Epithelial cell of proximal tubule (primary cell): ENCODE measurements at regions not wholly inside any gene's neighbourhood (a gene's known extent, or its start where the extent isn't known, plus 50 kb on each side); places are given as distances from the start of the nearest gene placed in this dataset.

Experiments
- DNase-seq: peaks from one replicate; pipeline ENCODE4 v3.0.0-alpha.2; 2011; ENCODE audit warnings: low read depth
- H3K4me3 ChIP-seq: 2 replicates; pipeline ENCODE4 v1.5.1; 2011; ENCODE audit warnings: low read depth, mild to moderate bottlenecking, low read length
- CTCF ChIP-seq: conservative IDR thresholded peaks from 2 replicates; pipeline ENCODE4 v1.5.1; 2012; ENCODE audit warnings: low read depth, mild to moderate bottlenecking, low read length

GRCh38 chr3:99355465-99355864 is 282.9 kb upstream of the COL8A1 start:
- no peak for TF ChIP-seq CTCF
- no peak for DNase-seq
- no peak overlapping the region for H3K4me3 ChIP-seq

DNA sequence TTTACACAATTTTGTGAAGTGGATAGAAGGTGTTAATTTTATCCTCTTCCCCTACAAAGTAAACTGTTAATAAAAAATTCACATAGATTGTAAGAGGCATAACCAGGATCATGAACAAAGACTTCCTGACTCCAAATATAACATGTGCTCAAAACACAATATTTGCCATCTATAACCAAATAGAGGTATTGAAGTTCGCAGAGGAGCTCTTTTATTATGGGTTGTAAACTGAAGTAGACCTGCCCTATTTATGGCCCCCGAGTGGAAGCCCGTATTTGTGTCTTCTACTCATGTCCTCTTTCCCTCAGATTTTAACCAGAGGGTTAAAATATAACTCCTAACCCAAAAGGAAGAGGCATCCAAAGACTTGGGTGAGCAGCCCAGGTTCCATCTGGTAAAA is 285.6 kb upstream of the COL8A1 start:
- no peak for DNase-seq
- TF ChIP-seq CTCF, result no peak

DNA sequence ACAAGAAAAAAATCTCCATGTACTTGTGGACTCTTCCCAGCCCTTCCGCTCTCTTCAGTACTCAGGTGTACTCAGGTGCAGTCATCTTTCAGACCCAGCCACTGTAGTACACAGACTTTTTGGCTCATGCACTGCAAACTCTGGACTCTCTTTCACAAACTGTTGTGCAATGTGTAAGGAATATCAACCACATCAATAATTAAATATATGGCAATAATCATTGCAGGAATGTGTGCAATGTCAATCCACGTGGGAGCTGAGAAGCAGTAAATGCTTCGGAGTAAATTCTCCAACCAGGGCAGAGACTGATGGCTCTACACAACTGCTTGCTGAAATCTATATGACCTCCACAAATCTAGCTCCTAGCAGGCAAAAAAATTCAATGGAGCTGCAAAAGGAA is 287.3 kb upstream of the COL8A1 start:
- no peak for DNase-seq
- TF ChIP-seq CTCF, result no peak
- no peak overlapping the region for H3K4me3 ChIP-seq

More for the DNA sequence above, 285.6 kb upstream of the COL8A1 start:
- H3K4me3 ChIP-seq, result no peak overlapping the region

DNA sequence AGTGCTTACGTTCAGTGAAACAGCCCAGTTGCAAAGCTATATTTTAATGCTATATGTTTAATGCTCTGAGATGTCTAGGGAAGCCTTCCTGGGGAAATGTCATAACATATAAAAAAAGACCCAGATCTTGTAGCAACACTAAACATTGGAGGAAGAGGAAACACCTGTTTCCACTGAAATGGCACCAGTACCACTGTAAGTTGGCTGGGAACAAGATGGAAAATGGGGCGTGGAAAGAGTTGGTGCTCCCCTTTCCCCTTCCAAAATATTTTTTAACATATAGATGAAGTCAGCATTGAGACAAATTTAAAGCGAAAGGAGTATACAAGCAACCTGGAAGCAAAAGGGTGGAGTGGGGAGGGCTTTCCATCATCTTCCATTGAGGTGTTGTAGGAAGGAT is 289.9 kb upstream of the COL8A1 start:
- H3K4me3 ChIP-seq, result no peak overlapping the region
- no peak for DNase-seq
- TF ChIP-seq CTCF, result no peak

GRCh38 chr3:99344216-99344615 is 294.2 kb upstream of the COL8A1 start:
- no peak for TF ChIP-seq CTCF
- no peak overlapping the region for H3K4me3 ChIP-seq
- no peak for DNase-seq

DNA sequence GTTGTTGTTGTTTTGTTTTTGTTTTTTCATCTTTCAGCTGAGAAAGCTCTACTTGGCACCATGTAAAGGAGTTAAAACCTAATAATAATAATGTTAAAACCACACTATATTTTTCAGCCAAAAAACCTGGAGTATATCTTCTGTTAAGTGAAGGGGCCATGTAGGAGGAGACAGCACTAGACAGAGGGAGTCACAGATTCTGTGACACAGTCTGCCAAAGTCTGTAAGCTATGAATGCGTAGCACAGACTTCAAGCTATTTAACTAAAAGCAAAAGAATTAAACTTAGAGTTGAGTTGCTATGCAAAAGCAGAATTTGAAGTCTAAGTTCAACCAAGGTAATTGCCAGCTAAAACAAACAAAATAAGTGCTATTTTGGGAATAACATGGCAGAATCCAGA is 296.0 kb upstream of the COL8A1 start:
- TF ChIP-seq CTCF, result no peak
- no peak overlapping the region for H3K4me3 ChIP-seq

DNA sequence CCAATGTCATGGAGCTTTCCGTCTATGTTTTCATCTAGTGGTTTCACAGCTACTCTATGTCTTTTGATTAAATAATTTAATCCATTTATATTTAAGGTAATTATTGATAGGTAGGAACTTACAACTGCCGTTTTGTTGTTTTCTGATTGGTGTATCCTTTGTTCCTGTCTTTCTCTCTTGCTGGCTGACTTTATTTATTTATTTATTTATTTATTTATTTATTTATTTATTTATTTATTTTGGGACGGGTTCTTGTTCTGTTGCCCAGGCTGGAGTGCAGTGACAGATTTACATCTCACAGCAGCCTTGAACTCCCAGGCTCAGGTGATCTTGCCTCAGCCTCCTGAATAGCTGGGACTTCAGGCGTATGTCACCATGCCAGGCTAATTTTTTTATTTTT is 299.2 kb upstream of the COL8A1 start:
- TF ChIP-seq CTCF, result no peak
- no peak overlapping the region for H3K4me3 ChIP-seq
- no peak for DNase-seq

More for the DNA sequence above, 296.0 kb upstream of the COL8A1 start:
- DNase-seq, result no peak
